ENCODE measurements at regions not wholly inside any gene's neighbourhood (a gene's known extent, or its start where the extent isn't known, plus 50 kb on each side); places are given as distances from the start of the nearest gene placed in this dataset.

- H2BK5ac ChIP-seq (ENCODE audit: low read depth, low read length): no peak overlapping the region
- no peaks in the 10 kb centered on the region for H3K36me3 ChIP-seq (ENCODE audit: control insufficient read depth in 2 of 4, insufficient read depth in 4 of 4, low read length in 3 of 4)
- 46% methylated on average over 2 of the region's 2 CpGs; no CpG with 5 or more reads in 1 of the 2 experiments for WGBS, 2 experiments (ENCODE audit: extremely low coverage in 1 of 2, insufficient coverage in 1 of 2, insufficient read length in 1 of 2, insufficient replicate concordance in 2 of 2, low coverage in 1 of 2, low lambda C conversion rate in 2 of 2, missing lambda C conversion rate in 1 of 2)
- no peaks in the 10 kb centered on the region for H3K27me3 ChIP-seq (replicated peaks in 1 of 4; ENCODE audit: control insufficient read depth in 3 of 4, extremely low read depth in 1 of 4, insufficient read depth in 3 of 4, low read length in 3 of 4)
- no peak overlapping the region for H3K4me3 ChIP-seq (ENCODE audit: extremely low read depth in 1 of 4, insufficient read depth in 2 of 4, low read depth in 3 of 4, low read length in 4 of 4)
- no peak overlapping the region for H2BK120ac ChIP-seq (replicated peaks; ENCODE audit: low read depth, low read length)
- no peak overlapping the region for H2BK20ac ChIP-seq (ENCODE audit: low read length)
- H3K18ac ChIP-seq (ENCODE audit: extremely low read depth, low read length): no peak overlapping the region
- FAIRE-seq (no peak), DNase-seq (ENCODE audit: low read depth in 1 of 2, low spot score in 2 of 2) (no peak)
- H3K23ac ChIP-seq (ENCODE audit: insufficient read length): no peak overlapping the region
- H4K5ac ChIP-seq (ENCODE audit: insufficient read length, low read depth, low read length): no peak overlapping the region
- no peak overlapping the region for H2AFZ ChIP-seq (ENCODE audit: low read length)
- H3K79me2 ChIP-seq (ENCODE audit: control insufficient read depth in 1 of 2, insufficient read depth in 2 of 2, low read length in 2 of 2): no peaks in the 10 kb centered on the region
- no peak overlapping the region for H4K91ac ChIP-seq (replicated peaks; ENCODE audit: insufficient read length, low read length)
- ChIA-PET CTCF (ENCODE audit: partially characterized antibody) (interaction anchor here (0.6 kb wide), 1 partner anchor 357 kb away, joined by 3 read pairs; no protein-coding TSS in a partner anchor), POLR2A (ENCODE audit: partially characterized antibody) (no interaction called here)
- H4K20me1 ChIP-seq (replicated peaks in 1 of 2; ENCODE audit: control insufficient read depth in 1 of 2, insufficient read depth in 2 of 2, low read length in 2 of 2): no peaks in the 10 kb centered on the region
- no peak overlapping the region for H2BK12ac ChIP-seq (ENCODE audit: low read depth, low read length)
- no peak overlapping the region for H3K27ac ChIP-seq (ENCODE audit: low read depth, low read length)
- no peak overlapping the region for H3K4ac ChIP-seq (replicated peaks; ENCODE audit: insufficient read length, low read depth, low read length)
- no peaks in the 10 kb centered on the region for H3K23me2 ChIP-seq (ENCODE audit: low read depth, low read length)
- H3K14ac ChIP-seq (ENCODE audit: insufficient read length): no peak overlapping the region
- no peaks in the 10 kb centered on the region for H3K79me1 ChIP-seq (ENCODE audit: low read depth, low read length)
- H2BK15ac ChIP-seq (ENCODE audit: low read length): no peak overlapping the region
- no peak overlapping the region for H4K8ac ChIP-seq (ENCODE audit: extremely low read depth, insufficient read depth, low read length)
- no peaks in the 10 kb centered on the region for H3K4me1 ChIP-seq (replicated peaks in 1 of 4; ENCODE audit: control insufficient read depth in 3 of 4, insufficient read depth in 4 of 4, low read length in 3 of 4)
- TF ChIP-seq BRCA1 (IDR thresholded peaks at IDR 0.05; ENCODE audit: low read depth, low read length): no peak
- TF ChIP-seq KDM5A (IDR thresholded peaks at IDR 0.05; ENCODE audit: low read length): no peak
- TF ChIP-seq CTCF (IDR thresholded peaks at IDR 0.05; ENCODE audit: control extremely low read depth in 1 of 3, insufficient read depth in 1 of 3, low read depth in 1 of 3, low read length in 3 of 3): no peak
- TF ChIP-seq EGR1 (IDR thresholded peaks at IDR 0.05; ENCODE audit: borderline replicate concordance, low read depth, low read length): no peak
- no peak overlapping the region for H3K9ac ChIP-seq (replicated peaks in 1 of 4; ENCODE audit: extremely low read depth in 1 of 4, low read depth in 3 of 4, low read length in 3 of 4)
- no peak overlapping the region for H2AK5ac ChIP-seq (ENCODE audit: low read depth, low read length)
- H3K56ac ChIP-seq (replicated peaks; ENCODE audit: insufficient read length, low read depth, low read length): no peak overlapping the region
- no peak overlapping the region for H3K4me2 ChIP-seq (ENCODE audit: insufficient read depth in 1 of 2, low read depth in 2 of 2, low read length in 2 of 2)
- no peaks in the 10 kb centered on the region for H3K9me3 ChIP-seq (ENCODE audit: insufficient read depth in 2 of 2, low read depth in 1 of 2, low read length in 1 of 2)
Measured at GRCh38 chr4:170491981-170492380, 402.2 kb upstream of the AADAT start.
